ENCODE measurements at regions not wholly inside any gene's neighbourhood (a gene's known extent, or its start where the extent isn't known, plus 50 kb on each side); places are given as distances from the start of the nearest gene placed in this dataset.

DNA sequence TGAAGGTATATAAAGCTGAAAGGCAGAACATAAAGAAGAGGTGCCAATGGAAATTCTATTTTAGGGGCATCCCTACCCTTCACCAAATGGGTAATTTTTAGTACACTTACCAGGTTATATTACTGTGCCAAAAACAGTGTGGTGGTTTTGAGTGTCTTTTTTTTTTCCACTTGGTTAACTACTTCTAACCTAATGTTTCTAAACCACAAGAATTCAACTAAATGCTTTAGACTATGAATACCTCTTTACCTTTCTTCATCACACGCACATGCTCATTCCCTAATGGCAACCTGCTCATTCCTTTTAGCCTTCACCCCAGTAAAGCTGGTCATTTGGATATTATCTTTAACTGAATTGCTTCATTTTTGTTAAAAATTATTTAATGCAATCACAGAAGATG lies 215.6 kb downstream of the PIK3R1 start:
- no peak for DNase-seq (ENCODE audit: low read depth)

DNA sequence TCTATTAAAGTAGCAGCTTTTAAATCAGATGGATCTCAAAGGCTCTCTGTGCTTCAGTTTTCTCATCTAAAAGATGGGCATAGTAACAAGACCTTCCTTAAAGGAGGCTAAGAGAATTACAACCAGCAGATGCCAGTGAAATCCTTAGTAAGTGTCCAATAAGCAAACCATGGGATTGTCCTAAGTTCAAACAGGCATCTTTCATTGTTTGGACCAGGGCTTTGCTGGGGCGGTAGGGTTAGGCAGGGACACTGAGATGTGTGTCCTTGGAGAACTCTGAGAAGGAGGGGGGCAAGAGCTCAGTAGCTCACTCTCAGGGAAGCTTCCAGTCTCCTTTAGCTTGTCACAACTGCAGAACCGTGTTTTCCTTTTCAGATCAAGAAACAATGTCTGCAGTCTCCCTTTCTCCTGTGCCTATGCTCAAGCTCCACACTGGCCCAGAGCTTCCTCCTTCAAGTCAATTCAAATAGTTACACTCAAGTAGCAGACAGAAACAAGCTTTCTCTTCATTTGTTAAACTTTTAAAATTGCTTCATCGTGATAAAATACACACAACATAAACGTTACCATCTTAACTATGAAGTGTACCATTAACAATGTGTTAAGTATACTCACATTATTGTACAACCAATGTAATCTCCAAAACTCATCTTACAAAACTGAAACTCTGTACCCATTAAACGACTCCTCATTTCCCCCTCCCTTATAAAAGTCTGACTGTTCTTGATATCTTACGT lies 216.2 kb downstream of the PIK3R1 start:
- no peak for DNase-seq (ENCODE audit: low read depth)

DNA sequence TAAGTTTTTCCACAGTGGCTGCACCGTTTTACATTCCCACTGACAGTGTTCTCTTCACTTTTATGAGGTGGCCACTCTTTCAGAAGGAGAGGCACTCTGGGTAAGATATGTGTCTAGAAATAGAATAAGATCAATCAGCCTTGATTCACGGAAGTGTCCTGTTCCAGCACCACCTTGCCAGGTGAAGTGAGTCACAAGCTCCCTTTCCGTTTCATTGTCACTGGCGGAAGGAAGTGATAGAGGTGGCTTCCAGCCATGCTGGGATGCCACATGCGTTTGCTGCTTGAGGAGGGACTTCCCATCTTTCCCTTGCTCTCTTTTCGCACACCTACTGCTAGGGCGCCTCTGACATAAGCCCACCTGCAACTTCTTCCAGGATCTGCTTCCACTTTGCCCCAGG lies 217.1 kb downstream of the PIK3R1 start:
- no peak for DNase-seq (ENCODE audit: low read depth)

DNA sequence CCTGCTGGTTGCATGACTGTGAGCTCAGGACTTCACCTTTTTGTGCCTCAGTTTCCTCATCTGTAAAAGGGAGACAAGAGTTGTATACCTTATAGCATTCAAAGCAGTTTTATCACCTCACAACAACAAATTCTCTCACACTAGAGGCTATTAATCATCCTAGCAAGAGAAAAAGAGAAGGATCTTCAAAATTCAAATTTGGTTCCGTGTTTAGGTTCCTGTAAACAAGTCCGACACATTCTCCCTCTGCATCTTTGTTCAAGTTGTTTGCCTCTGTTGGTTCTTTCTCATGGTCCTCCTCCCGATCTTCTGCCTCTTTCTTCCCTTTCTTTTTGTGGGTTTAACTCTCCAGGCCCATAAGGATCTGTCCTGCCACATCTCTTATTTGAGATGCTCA lies 218.0 kb downstream of the PIK3R1 start:
- no peak for DNase-seq (ENCODE audit: low read depth)

DNA sequence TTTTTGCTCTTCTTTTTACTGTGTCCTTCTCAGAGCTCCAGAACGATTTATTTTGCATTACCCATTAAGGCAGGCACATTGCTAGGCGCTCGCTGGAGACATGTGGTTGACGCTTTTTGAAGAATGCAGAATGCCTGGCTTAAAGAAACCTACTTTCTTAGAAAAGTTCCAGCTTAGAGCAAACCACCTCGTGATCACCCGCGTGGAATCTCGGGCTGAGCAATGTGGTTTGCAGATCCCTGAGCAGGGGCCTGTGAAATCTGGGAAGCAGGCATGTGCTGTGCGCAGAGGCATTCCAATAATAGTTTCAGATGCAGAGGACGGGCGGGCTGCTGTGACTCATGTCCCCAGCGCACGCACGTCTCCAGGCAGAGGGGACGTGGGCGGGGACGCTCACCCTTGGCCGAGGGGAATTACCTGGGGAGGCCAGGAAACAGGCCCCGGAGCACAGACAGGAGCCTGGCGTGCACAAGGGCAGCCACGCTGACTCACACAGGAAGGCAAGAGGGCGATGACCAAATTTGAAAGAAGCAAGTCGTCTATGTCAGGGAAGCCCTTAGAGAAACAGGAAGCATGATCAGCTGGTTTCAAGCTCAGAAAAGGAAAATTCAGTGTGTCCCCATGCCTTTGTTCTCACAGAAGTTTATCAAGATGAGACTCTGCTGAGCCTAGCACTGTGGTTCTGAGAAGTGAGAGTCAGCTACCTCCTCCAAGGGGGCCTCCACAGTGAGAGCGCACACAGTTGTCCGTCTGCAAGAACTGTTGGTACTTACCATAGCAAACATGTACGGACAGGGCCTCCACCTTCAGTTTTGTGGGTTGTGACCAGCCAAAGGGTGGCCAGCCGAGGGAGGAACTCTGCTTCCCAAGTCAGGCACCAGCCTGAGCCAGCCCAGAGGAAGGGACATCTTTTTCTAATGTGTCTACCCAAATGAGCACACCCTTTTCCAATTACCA lies 218.6 kb downstream of the PIK3R1 start:
- peak; percentile 87 for DNase-seq (ENCODE audit: low read depth)

DNA sequence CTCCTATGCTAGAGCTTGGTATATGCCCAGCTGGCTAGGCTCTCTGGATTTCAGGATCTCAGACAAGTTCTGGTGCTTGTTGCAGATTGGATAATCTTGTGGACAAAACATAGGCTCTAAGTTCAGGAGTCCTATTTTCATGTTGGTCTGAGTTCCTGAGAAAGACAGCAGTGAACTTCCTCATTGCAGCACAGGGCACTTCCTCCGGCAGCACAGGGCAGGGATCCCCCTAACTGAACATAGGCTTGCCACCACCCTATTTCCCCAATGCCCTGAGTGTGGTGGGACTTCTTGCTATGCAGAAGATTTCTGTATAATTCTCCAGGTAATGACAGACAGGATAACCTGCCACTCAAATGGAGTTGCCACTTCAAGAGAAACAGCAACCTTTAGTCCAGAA lies 220.1 kb downstream of the PIK3R1 start:
- DNase-seq (ENCODE audit: low read depth): no peak

DNA sequence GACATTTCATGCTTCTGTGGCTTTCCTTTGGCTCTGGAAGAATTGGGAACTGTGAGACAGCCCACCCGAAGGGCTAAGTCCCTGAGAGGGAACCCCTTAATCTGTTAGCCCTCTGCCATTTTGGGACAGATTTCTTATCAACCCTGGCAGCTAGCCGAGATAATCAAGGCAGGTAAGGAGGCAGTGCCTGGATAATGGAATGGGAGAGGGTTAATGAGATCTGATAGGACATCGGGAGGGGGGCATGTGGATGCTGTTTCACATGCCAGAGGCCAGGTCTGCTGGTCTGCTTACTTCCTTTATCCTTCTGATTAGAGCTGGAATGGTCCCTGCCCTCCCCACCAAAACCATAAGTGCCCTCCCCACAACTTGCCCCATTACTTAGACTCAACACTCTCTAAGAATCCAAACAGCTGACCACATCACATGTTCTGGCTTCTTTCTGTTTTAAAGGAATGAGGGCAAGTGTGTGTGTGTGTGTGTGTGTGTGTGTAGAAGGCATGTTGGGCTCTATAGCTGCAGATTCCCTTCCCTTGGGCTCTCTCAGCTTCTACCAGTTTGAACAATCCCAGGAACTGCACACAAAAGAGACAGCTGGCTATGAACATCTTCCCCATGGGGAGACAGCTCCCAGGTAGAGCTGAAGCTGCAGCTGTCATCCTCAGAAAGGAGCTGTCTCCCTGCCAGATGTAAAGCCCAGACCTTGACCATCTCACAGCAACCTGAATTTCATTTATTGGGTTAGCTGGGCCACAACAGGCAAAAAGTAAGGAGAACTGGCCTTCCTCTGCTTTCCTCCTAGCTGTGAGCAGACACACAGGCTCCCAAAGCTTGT lies 221.3 kb downstream of the PIK3R1 start:
- no peak for DNase-seq (ENCODE audit: low read depth)

DNA sequence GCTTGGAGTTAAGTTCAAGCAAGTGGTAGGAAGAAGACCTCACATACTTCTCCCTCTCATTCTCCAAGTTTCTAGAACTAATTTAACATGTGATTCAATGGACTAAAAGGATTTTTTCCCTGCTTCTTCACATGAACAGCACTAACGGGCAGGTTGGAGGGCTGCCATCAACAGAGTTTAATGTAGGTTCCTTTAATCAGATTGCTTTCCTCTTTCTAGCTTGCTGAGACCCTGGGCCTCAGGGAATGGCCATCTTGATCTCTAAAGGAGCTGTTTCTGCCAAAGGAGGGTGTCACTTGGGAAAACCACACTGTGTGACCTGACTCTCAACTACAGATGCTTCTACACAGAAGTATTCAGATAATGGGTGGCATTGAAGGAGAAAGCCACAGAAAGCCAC lies 223.3 kb downstream of the PIK3R1 start:
- DNase-seq (ENCODE audit: low read depth): no peak

DNA sequence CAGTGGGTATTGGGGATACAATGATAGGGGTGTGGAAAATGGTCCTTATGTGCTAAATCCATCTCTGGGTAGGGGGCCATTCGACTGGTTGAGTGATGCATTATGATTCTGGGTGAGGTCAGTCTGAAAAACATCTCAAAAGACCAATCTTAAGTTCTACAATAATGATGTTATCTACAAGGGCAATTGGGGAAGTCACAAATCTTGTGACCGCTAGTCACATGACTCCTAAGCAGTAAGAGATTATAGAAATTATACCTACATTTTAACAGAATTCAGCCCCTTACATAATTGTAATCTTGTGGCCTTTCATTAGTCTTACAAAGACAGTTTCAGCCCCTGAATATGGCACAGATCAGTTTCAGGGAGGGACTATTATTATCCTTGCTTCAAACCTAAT lies 224.7 kb downstream of the PIK3R1 start:
- DNase-seq (ENCODE audit: low read depth): no peak

DNA sequence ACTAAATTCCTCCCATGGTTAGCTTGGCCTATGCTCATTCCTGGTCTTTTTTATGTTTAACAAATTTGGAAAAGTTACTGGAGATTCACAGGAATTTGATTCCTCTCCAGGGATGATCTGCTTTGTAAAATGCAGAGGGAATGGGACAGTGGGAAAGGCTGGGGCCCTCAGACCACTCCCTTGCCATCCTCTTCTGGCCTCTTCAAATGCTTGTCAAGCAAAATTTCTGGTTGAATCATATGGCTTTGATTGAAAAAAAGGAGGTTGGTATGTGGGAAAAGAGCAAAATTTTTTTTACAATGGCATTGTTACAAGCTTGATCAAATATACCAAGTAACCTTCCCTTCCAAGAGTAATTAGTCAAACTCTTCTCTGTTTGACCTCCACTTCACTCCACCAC lies 225.1 kb downstream of the PIK3R1 start:
- peak; percentile 36 for DNase-seq (ENCODE audit: low read depth)

DNA sequence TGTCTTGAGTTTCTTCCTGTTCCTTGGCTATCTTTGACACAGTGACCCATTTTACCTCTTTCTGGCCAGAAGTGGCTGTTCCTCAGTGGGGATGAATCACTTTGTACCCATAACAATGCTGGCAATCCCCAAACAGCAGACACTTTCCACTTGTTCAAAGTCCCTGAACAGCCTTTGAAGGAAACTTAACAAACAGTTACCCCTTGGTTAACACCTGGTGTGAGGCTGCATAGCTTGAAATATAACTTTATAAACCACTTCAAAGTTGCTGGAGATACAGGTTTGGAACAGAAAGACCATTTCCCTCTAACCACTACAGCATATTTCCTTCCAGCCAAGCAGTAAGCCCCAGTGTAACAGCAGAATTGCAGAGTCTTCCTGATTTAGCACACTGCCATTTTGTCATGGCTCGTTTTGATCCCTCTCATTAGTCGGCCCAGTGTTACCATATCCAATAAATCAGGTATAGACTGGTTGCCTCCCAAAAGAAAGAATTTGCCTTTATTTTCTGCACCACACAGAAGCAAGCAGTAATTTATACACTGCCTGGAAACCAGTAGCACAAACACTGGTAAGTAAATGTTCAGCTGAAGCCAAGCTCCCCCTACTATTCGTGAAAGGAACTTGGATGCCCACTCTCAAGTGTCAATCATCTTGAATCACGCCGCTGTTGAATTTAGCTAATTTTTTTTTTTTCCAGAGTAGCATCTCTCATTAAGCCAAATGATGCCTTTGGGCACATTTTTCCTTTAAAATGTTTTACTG lies 225.9 kb downstream of the PIK3R1 start:
- DNase-seq (ENCODE audit: low read depth): no peak

DNA sequence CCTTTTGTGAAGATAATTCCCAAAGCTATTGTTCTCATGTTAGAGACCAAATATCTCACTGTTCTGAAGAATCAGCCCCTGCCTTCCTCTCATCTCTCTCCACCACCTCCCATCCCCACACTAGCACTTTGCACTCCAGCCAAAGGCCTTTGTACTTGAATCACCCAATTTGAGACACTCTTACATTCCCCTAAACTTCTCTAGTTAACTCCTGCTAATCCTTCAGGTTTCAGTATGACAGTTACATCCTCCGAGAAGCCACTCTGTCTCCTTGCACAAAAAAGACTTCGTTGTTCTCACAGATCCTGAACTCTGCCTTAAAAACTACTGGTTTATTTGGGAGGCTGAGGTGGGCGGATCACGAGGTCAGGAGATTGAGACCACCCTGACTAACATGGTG lies 227.5 kb downstream of the PIK3R1 start:
- DNase-seq (ENCODE audit: low read depth): no peak

DNA sequence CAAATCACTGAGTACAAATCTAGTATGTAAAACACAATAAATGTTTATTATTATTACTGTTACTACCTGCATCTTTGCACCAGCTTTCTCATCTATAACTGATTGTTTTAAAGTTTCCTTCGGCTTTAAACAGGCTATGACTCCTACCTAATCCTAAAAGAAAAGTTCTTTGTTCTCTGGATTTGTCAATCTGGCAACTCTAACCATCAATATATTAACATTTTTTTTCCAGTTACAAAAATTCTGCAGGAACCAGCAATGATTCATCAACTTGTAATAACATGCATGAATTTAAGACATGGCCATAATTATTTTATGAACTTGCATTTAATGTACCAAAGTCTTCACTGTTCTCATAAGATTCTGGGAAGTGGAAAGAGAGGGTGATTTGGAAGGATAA lies 228.5 kb downstream of the PIK3R1 start:
- no peak for DNase-seq (ENCODE audit: low read depth)

DNA sequence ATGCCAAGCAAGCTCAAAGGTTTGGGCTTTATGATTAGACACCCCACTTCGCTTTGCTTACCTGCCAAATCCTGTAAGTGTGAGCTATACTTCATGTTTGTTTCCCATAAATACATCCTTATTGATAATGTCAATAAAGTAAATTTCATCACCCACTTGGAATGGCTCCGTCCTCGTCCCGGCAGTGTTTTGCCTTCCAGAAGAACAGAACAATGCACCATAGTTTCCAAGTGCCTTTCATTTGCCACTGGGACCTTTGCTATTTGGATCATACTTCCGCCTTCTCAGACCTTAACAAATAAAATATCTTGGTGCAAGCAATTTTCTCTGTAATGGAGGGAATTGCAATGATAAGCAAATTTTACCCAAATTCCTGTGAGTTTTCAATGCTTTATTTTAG lies 229.3 kb downstream of the PIK3R1 start:
- DNase-seq (ENCODE audit: low read depth): no peak

DNA sequence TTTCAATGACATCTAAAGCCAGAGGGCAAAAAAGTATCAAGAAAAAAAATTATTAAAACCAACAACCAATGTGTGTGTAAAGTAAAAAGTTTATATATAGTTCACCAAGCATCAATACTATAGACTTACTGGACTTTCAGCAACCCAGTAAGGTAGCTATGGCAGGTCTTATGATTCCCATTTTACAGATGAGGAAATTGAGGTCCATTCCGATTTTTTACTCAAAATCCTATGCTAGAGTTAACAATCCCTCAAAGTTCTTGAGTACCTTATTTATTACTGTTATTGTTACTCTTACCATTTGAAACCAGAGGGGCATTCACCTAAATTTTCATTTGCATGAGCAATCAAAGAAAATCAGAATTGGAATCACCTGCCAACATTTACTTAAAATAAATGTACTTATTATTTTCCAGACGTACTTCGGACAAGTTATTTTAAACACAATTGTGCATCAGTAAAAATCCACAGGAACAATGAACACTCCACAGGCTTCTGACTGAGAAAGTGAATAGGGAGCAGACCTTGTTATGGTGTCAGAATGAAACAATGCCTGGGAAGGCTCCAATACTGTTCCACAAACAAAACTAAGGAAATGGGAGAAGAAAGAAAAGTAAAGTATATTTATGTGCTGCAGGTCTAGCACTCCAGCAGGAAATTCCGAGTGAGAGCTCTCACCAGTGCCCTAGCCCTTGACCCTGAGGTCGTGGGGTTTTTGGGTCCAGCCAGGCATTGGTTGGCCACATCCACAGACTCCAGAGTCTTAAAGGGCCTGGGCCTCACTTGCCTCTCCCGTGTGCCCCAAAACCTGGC lies 229.9 kb downstream of the PIK3R1 start:
- DNase-seq (ENCODE audit: low read depth): no peak

DNA sequence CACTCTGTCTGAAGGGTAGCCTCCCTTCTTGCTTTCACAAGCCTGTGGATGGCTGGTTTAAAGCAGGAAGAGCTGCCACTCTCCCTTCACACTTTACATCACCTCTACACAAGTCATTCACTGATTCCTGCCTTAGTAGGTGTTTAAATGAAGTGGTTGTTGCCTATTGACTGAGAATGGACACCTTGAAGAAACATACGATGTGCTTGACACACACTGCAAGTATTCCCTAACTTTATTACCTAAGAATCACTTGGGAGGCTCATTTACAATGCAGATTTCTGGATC lies 230.5 kb downstream of the PIK3R1 start:
- no peak for DNase-seq (ENCODE audit: low read depth)

DNA sequence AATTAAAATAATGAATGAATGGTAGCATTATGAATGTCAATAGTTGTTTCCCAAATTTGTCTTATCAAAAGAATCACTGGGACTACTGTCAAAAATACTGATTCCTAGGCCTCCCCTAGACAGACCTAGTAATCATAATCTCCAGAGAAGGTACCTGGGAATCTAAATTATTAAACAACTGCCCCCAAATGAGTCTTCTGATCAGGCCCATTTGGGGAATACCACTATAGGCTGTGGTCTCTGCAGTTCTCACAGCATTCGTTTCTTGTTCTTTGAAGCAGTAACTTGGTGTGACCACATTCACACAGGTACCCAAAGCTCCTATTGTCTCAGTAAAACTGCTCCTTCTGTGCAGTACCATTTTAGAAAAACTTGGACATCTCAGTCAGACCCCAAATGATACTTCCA lies 230.9 kb downstream of the PIK3R1 start:
- DNase-seq (ENCODE audit: low read depth): no peak

DNA sequence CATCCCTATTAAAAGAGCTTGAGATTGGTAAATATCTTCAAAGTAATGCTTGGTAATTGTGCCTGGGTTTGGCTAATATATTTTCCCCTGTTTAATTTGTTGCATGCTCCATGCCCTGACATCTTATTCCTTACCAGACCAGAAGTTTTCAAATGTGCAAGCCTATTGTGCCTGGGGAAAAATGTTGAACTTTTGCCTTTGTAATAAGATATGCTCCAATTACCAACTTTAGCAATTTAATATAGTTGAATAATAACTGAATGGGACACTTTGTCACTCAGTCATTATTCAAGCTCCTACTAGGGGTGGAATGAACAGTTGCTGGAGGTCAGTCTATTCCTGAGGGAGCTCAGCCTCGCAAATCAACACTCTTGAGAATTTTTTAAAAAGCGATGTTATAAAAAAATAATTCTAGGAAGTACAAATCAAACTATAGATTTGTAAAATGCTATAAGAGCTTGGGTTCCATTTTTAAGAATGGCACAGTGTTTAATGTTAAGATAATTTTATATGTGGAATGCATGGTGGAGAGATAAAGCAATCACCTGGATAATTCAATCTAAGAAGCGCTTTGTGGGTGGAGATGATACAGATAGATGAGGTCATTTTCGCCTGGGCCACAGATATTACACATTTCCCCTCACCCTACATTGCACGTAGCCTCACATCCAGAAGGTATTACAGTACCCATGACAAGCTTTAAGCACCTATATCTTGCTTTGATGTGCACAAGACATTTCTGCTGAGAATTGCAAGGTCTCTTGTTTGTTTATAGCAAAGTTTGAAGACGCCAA lies 231.8 kb downstream of the PIK3R1 start:
- peak; percentile 52 for DNase-seq (ENCODE audit: low read depth)

DNA sequence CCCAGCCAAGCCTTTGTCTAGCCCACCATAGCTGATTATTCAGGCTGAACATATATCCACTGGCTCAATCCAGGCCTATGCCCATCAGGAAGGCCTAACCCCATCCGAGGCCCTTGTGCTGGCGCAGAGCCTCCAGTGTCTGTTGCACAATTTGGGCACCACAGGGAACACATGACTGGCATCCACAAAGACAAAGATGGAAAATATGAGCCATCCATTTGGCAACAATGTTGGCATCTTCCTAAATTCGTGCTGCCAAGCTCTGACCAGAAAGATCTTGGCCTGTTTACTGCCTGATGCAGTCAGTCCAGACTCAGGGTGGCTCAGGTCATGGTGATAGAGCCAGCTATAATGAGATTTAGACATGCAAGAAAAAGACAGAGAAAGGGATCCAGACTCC lies 233.8 kb downstream of the PIK3R1 start:
- DNase-seq (ENCODE audit: low read depth): peak; percentile 99

DNA sequence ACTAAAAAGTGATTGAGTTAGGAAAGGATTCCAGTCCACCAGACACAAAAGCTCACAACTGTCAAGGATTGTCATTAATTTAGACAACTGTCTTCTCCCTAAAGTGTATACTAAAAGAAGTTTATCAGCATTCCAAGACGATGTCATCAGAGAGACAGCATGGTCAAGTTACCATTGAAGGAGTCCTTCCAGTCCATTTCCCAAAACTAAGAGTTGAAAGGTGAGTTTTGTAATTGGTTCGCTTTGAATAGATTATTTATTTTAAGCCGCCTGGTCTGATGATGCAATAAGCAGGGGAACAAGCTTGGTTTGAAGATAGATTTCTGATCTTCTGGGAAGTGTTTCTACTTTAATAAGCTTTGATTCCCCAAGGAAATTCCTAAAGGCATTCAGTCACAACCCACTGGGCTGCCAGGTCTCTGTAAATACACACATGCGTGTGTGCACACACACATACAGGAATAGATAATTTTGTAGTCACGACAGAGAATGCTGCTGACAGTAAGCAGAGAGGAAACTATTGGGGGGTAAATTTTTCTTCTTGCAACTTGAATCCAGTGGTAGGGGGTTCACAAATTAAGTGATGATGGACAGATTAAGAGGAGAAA lies 234.8 kb downstream of the PIK3R1 start:
- DNase-seq (ENCODE audit: low read depth): peak; percentile 92

Measured in fibroblast of gingiva (primary cell).